Embryonic facial prominence (tissue), 1 donor: ENCODE measurements at regions not wholly inside any gene's neighbourhood (a gene's known extent, or its start where the extent isn't known, plus 50 kb on each side); places are given as distances from the start of the nearest gene placed in this dataset.

Experiments
- DNase-seq: peaks from one replicate; pipeline ENCODE4 v3.0.0-alpha.2; 2016; ENCODE audit errors: extremely low spot score

DNA sequence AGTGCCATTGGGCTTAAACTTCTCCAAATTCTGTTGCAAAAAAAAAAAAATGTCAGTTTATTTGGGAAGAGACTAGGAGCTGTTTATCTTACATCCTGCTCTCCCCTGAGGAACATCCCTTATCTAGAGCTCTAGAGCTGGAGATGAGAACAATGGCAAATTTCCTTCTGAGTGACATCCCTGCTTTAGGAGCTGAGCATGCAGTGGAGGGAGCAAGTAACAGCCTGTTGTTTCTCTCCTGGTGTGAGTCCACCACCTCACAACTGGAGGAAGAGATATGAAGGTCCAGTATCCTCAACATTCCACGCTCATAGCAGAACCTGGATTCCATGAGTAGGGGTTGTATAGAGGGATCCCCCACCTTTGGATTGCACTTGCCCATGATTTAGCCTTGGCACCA is 676.4 kb downstream of the PCDH18 start:
- DNase-seq, result no peak

DNA sequence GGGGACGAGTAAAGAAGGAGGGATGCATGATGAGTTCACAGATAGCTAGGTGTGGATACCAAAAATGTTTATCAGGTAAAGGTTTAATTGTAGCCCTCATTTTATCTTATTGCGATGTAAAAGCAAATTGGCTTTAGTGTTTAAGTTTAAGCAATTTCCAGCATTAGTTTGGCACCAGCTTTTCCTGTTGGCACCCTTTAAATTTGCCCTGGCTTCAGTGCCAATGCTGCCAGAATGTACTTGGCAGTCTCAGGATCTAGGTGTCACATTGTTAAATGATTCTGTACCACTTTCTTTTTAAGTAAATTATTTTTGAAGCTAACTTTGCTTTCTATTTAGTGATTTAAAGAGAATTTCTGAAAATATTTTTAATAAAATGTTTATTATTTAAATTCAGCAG is 681.8 kb downstream of the PCDH18 start:
- no peak for DNase-seq

GRCh38 chr4:136847881-136848621 is 684.2 kb downstream of the PCDH18 start:
- no peak for DNase-seq

GRCh38 chr4:136841526-136841925 is 690.8 kb downstream of the PCDH18 start:
- no peak for DNase-seq

DNA sequence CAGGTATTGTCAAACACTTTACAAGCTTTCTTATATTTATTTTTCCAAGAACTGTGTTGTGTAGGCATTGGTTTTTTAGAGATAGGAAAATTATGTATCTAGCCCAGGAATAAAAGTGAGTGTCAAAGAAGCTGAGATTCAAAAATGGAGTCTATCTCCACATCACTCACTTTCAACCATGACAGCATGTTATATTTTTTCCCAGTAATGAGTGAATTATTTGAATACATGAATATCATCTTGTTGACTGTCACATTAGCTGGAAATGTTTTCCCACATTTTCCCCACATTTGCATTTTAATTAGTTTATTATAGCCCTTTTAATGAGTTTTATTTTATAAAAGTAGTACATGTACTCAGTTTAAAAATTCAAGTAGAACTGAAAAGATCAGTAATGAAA is 693.7 kb downstream of the PCDH18 start:
- no peak for DNase-seq

DNA sequence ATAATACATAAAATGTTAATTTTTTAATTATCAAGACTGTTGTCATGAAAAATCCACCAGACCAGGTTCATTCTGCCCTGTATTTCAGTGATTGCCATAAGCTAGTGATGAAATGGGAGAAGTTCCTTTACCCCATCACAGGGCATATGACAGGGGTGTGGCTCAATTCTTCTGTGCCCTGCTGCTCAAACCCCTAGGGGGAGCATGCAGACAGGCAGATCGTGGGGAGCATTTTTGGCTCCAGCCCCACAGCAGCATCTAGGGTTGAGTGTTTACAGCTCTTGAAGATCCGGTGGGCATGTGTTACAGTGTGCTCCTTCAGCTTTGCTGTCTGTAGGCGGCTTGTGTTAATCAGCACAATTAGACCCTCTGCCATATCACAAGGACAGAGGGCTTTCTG is 700.7 kb downstream of the PCDH18 start:
- no peak for DNase-seq

DNA sequence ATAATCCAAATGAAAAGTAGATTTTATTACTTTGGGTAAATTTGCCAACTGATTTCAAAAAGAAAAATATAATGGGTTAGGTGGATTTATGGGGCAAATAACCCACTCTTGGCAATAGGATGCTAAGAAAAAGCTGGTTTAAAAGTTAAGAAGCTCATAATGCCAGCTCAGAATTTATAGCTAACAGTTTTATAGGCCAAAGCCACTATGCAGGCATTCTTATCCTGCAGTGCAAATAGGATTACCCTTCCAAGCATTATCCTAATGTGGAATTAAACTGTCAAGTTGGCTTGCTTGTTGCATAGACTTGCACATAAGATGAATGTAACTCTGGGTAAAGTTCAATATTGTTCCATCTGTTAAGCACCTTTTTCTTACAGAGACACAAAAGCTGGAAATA is 703.0 kb downstream of the PCDH18 start:
- no peak for DNase-seq

DNA sequence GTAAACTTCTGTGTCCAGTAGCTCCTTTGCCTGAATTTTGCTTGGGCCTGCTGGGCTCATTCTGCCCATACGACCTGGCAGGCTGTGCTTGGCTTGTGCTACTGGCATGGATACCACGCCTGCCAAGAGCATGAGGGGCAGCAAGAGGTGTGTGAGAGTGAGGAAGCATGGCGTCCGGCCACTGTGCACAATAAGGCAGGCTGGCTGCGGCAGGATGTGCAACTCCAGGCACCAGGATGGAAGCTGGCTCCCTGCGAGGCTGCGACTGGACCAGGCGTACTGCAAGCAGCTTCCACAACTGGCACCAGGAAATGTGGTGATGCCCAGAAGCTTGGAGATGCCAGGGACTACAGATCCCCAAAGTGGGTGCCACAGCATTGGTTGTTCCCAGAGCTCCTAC is 709.3 kb downstream of the PCDH18 start:
- no peak for DNase-seq

DNA sequence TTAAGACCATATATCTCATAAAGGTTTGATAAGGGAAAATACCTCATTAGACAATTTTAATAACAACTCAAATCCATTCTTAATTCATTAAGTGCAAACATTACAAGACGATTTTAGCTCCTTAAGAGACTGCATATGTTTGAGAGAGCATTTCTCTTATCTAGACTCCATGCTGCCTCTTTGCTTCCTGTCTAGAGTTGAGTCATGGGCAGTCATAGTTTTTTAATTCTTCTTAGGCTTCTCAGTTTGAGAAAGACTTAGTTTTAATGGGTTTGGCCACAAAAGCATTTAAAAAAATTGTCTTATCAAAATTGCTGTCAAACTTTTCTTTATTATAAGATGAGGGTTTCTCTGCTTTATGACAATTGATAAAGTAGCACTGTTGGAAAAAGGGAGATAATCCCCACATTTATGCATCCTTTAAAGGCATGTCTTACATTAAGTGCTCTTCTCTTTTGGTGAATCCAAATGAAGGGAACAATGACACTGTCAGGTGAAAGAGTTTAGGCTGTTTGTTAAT is 713.4 kb downstream of the PCDH18 start:
- DNase-seq, result no peak

DNA sequence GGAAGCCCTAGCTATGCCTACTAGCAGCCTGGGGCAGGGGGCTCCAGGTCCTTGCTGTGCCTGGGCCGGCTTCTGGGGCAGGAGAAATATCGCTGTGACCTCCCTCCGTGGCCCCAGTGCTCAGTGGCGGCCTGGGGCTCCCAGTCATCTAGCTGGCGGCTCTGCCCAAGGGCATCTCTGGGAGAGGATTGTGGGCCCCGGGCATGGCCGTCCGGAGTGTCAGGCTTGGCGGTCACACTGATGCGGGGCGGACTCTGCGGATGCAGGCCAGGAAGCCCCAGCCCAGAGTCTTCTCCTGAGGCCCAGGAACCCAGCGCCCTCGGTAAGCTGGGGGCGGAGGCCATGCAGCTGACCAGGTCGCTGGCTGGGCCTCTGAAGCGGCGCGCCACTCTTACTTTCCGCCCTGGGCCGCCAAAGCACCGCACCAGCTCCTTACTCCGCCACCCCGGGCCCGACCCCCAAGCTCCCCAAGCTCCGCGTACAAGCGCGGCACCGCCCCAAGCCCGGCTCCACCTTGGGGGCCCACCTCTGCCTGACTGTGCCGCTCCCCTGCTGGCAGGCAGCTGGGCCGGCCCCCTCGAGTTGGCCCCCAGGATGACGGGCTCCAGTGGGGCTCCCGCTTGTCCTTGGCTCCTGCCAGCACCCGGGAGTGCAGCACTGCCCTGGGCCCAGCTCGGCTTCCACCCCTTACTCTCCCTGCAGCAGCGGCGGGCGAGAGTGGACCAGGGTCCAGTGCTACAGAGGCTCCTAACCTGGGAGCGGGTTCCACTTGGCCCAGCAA is 720.0 kb downstream of the PCDH18 start:
- DNase-seq, result no peak

DNA sequence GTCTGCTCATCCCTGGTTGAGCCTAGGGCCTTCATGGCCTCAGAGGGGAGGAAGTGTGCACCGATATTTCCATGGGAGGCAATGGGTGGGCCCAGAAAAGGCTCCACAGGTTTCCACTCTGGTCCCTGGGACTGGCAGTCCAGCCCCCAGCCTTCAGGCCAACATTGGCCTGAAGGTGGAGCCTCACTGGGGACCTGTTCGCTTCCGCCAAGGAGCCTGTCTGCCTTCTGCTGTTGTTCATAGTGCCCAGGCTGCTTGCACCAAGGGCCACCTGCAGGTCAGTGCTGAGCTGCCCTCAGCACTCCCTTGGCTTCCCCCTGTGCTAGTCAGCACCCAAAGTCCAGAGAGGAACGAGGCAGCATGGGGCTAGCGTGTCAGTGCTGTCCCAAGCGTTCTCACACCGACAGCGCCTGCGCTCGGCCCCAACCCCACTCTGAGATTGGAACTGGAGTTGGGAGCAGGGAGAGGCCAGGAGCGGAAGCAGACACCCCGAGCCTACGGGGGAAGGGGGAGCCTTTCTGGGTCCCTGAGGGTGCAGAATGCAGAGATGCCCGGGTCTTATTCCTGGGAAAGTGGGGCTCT is 720.7 kb downstream of the PCDH18 start:
- no peak for DNase-seq

DNA sequence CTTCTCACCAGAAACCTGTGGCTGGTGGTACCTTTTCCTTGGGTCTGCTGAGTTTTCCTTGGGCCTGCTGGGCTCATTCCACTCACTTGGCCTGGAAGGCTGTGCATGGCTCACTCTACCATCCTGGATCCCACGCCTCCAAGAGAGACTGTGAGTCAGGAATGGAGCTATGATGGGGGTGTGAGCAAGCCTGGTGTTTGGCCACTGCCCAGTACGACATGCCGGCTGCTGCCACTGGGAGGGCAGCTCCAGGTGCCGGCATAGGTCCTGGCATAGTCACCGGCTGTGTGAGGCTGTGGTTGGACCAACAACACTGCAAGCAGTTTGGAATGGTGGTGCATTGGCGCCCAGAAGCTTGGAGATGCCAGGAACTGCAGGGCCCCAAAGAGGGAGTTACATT is 721.7 kb downstream of the PCDH18 start:
- DNase-seq, result no peak

GRCh38 chr4:136806844-136807243 is 725.5 kb downstream of the PCDH18 start:
- no peak for DNase-seq

- no peak for DNase-seq
Observed at GRCh38 chr4:136805617-136806016, 726.7 kb downstream of the PCDH18 start.

- no peak for DNase-seq
Observed at GRCh38 chr4:136803433-136803832, 728.9 kb downstream of the PCDH18 start.

DNA sequence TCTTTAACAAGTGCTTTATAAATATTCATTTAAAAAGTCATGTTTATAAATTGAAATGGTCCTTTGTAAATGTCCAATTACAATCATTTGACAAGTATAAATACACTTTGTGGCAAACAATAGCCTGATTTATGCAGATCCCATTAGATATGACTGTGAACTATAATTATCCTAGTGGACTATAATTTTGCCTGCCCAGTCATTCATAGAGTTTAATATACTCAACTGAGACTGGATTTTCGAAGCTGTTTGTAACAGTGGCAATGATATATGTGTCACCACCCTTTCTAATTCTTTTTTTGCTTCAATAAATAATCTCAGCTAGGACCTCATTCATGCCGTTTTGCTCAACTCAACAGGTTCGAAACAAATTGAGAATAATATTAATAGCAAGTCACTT is 732.0 kb downstream of the PCDH18 start:
- DNase-seq, result no peak

DNA sequence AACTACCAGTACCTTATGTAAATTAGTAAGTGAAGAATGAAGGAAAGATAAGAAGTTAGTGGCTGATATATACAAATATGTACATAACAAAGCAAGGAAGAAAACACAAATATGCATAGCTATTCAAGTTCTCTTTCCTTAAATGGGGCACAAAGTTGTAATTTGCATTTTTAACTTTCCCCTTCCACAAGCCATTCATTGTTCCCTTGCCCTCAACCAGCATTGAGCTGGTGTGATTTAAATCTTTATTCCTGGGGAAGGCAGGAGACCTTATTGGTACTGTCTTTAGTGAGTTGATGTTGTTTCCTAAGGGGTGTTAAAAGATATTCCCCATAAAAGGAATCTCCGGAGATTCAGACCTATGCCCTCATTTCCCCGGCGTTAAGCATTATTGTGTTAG is 735.3 kb downstream of the PCDH18 start:
- DNase-seq, result no peak

- DNase-seq, result no peak
Observed at GRCh38 chr4:136793848-136794247, 738.4 kb downstream of the PCDH18 start.

DNA sequence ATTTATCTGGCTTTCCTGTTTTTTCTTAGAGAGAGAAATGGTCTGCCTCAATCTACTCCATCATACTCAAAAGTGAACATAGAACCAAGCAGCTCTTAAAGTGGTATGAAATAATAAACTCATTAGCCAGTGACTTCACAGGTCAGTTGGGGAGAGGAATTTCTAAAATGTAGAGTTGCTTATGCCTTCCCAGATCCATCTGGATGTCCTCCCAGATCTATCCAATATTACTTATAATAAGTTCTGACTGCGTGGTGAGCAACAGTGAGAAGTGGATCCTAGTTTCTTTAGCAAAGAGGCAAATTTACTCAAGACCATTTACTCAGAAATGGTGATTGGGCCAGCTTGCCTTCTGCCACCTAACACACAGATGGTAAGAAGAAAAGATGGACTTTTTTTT is 748.0 kb downstream of the PCDH18 start:
- no peak for DNase-seq

GRCh38 chr4:136769717-136770116 is 762.6 kb downstream of the PCDH18 start:
- DNase-seq, result no peak

GRCh38 chr4:136768925-136769275 is 763.4 kb downstream of the PCDH18 start:
- no peak for DNase-seq

- DNase-seq, result no peak
Observed at GRCh38 chr4:136768213-136768924, 763.9 kb downstream of the PCDH18 start.
